ENCODE measurements at regions not wholly inside any gene's neighbourhood (a gene's known extent, or its start where the extent isn't known, plus 50 kb on each side); places are given as distances from the start of the nearest gene placed in this dataset.

DNA sequence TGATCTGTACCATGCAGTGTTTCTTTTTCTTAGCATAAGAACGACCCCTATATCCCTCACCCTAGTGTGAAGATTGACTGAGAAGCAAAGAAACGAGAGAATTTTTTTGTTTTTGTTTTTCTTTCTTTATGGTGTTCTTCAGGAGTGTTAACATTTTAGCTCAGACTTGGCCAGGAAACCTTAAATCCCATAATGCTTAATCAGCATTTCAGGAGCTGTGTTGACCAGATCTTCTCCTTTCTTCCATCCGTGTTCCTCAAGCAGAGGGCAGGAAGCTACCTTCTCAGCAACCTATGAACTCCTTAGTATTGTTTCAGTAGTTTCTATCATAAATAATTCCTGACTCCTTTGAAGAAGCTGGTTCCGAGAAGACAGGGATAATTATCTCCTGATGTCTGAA is 1501.5 kb downstream of the STIM2 start:
- Histone ChIP-seq H3K4me2 (ENCODE audit: unreplicated experiment) (no peak overlapping the region), H3K79me2 (ENCODE audit: insufficient read depth) (no peaks in the 10 kb centered on the region), H3F3A (ENCODE audit: insufficient read depth) (no peaks in the 10 kb centered on the region), H3K9ac (no peak overlapping the region), H3K36me3 (ENCODE audit: low read depth) (no peaks in the 10 kb centered on the region), H3K9me2 (ENCODE audit: insufficient read depth) (no peaks in the 10 kb centered on the region), H3K9me3 (ENCODE audit: low read depth) (no peaks in the 10 kb centered on the region), H3K27ac (no peak overlapping the region), H2AFZ (peak overlapping the region; percentile 44), H4K20me1 (ENCODE audit: insufficient read depth) (no peaks in the 10 kb centered on the region), H3K4me3 (no peak overlapping the region), H3K4me1 (ENCODE audit: insufficient read depth) (peaks cover 15% of the 10 kb centered on the region), H3K27me3 (replicated peaks; ENCODE audit: insufficient read depth) (no peaks in the 10 kb centered on the region)
- WGBS, 2 experiments (ENCODE audit: low coverage in 1 of 2, low lambda C conversion rate in 2 of 2, missing lambda C conversion rate in 2 of 2), result 12 to 16% methylated on average over 4 of the region's 4 CpGs
- in situ Hi-C loops (cut with MboI), result no loop called here
- no peak for DNase-seq
- no peak for TF ChIP-seq EZH2 (IDR thresholded peaks at IDR 0.05; ENCODE audit: insufficient read depth, poor library complexity, severe bottlenecking)
- no peak for TF ChIP-seq EZH2phosphoT487 (IDR thresholded peaks at IDR 0.05; ENCODE audit: insufficient read depth, low read depth)

DNA sequence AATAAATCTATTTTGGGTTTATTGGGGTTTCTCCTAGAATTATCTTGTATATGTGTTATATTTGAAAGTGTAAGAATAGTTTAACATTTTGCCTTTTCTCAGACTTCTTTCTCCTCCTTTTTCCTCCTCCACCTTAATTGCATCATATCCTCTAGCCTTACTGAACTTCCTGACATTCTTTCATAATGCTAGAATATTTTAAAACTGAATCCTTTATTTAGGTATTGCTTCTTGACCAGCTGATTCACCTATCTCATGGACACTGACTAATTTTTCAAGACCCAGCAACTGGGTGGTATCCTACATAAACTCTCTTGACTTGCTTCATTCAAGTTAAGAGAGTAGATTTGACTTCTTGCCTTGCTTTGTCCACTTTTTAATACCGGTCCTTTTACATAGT is 1508.9 kb downstream of the STIM2 start:
- in situ Hi-C loops (cut with MboI), result no loop called here
- Histone ChIP-seq H3K9me3 (ENCODE audit: low read depth) (no peaks in the 10 kb centered on the region), H3K9me2 (ENCODE audit: insufficient read depth) (no peaks in the 10 kb centered on the region), H3K4me1 (ENCODE audit: insufficient read depth) (peaks cover 36% of the 10 kb centered on the region), H3K4me2 (ENCODE audit: unreplicated experiment) (peak overlapping the region; percentile 16), H3K27ac (peak overlapping the region; percentile 60), H3K27me3 (replicated peaks; ENCODE audit: insufficient read depth) (no peaks in the 10 kb centered on the region), H3K9ac (no peak overlapping the region), H4K20me1 (ENCODE audit: insufficient read depth) (no peaks in the 10 kb centered on the region), H3K4me3 (no peak overlapping the region), H2AFZ (peak overlapping the region; percentile 63), H3K36me3 (ENCODE audit: low read depth) (no peaks in the 10 kb centered on the region), H3F3A (ENCODE audit: insufficient read depth) (peaks cover 32% of the 10 kb centered on the region), H3K79me2 (ENCODE audit: insufficient read depth) (no peaks in the 10 kb centered on the region)
- TF ChIP-seq EZH2phosphoT487 (IDR thresholded peaks at IDR 0.05; ENCODE audit: insufficient read depth, low read depth) (no peak), EZH2 (IDR thresholded peaks at IDR 0.05; ENCODE audit: insufficient read depth, poor library complexity, severe bottlenecking) (no peak)
- peak; percentile 53 for DNase-seq
- 0 to 4% methylated on average over 1 of the region's 1 CpG for WGBS, 2 experiments (ENCODE audit: low coverage in 1 of 2, low lambda C conversion rate in 2 of 2, missing lambda C conversion rate in 2 of 2)

- Histone ChIP-seq H3K79me2 (ENCODE audit: insufficient read depth) (no peaks in the 10 kb centered on the region), H3K27me3 (replicated peaks; ENCODE audit: insufficient read depth) (no peaks in the 10 kb centered on the region), H3K9ac (no peak overlapping the region), H3K36me3 (ENCODE audit: low read depth) (no peaks in the 10 kb centered on the region), H3K4me2 (ENCODE audit: unreplicated experiment) (peak overlapping the region; percentile 50), H2AFZ (peak overlapping the region; percentile 50), H3F3A (ENCODE audit: insufficient read depth) (peaks cover 39% of the 10 kb centered on the region), H3K9me3 (ENCODE audit: low read depth) (no peaks in the 10 kb centered on the region), H4K20me1 (ENCODE audit: insufficient read depth) (no peaks in the 10 kb centered on the region), H3K9me2 (ENCODE audit: insufficient read depth) (no peaks in the 10 kb centered on the region), H3K4me1 (ENCODE audit: insufficient read depth) (peaks cover 59% of the 10 kb centered on the region), H3K4me3 (no peak overlapping the region), H3K27ac (peak overlapping the region; percentile 63)
- TF ChIP-seq EZH2 (IDR thresholded peaks at IDR 0.05; ENCODE audit: insufficient read depth, poor library complexity, severe bottlenecking) (no peak), EZH2phosphoT487 (IDR thresholded peaks at IDR 0.05; ENCODE audit: insufficient read depth, low read depth) (no peak)
- in situ Hi-C loops (cut with MboI), result no loop called here
- DNase-seq, result no peak
Observed at GRCh38 chr4:28373191-28373590, 1512.5 kb downstream of the STIM2 start.

GRCh38 chr4:28373601-28374000 is 1513.0 kb downstream of the STIM2 start:
- in situ Hi-C loops (cut with MboI), result no loop called here
- peak; percentile 77 for DNase-seq
- Histone ChIP-seq H3K9me2 (ENCODE audit: insufficient read depth) (no peaks in the 10 kb centered on the region), H2AFZ (peak overlapping the region; percentile 50), H3K36me3 (ENCODE audit: low read depth) (no peaks in the 10 kb centered on the region), H3K27ac (peak overlapping the region; percentile 63), H3K4me2 (ENCODE audit: unreplicated experiment) (peak overlapping the region; percentile 50), H3K27me3 (replicated peaks; ENCODE audit: insufficient read depth) (no peaks in the 10 kb centered on the region), H3K4me1 (ENCODE audit: insufficient read depth) (peaks cover 62% of the 10 kb centered on the region), H3K4me3 (peak overlapping the region; percentile 47), H3K9me3 (ENCODE audit: low read depth) (no peaks in the 10 kb centered on the region), H3K79me2 (ENCODE audit: insufficient read depth) (no peaks in the 10 kb centered on the region), H4K20me1 (ENCODE audit: insufficient read depth) (no peaks in the 10 kb centered on the region), H3F3A (ENCODE audit: insufficient read depth) (peaks cover 39% of the 10 kb centered on the region), H3K9ac (no peak overlapping the region)
- WGBS, 2 experiments (ENCODE audit: low coverage in 1 of 2, low lambda C conversion rate in 2 of 2, missing lambda C conversion rate in 2 of 2), result 0% methylated on average over 1 of the region's 1 CpG
- TF ChIP-seq EZH2 (IDR thresholded peaks at IDR 0.05; ENCODE audit: insufficient read depth, poor library complexity, severe bottlenecking) (no peak), EZH2phosphoT487 (IDR thresholded peaks at IDR 0.05; ENCODE audit: insufficient read depth, low read depth) (no peak)
